ENCODE measurements at regions not wholly inside any gene's neighbourhood (a gene's known extent, or its start where the extent isn't known, plus 50 kb on each side); places are given as distances from the start of the nearest gene placed in this dataset.

DNA sequence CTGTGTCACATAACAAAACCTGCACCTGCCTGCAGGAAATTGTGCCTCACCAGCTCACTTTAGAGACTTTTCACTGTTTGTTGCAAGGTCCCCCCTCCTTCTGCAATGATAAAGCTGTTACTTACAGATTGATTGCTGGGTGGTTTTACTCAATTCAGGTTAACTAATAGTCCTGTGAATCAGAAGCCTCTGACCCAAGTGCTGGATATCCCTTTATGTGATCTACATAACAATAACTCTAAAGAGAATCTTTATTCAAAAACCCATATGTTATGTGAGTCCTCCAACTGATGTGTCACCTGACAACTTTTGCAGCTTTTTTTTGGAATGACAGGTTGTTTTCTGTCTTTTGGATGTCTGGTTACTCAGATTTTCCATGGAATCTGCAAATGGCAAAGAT, 2323.6 kb upstream of the TENM3 start:
- SMC1A ChIA-PET (ENCODE audit: uncharacterized antibody, unreplicated experiment): interaction anchor here (1.0 kb wide), 1 partner anchor 16 kb away, joined by 4 read pairs; no protein-coding TSS in a partner anchor
- Histone ChIP-seq H4K20me1 (ENCODE audit: control insufficient read depth, insufficient read depth) (no peaks in the 10 kb centered on the region), H3K27me3 (replicated peaks in 1 of 2; ENCODE audit: control insufficient read depth in 2 of 2, insufficient read depth in 2 of 2, low read length in 1 of 2) (no peaks in the 10 kb centered on the region), H3K4me1 (ENCODE audit: control insufficient read depth, insufficient read depth, low read length) (no peaks in the 10 kb centered on the region), H3K36me3 (ENCODE audit: control insufficient read depth in 2 of 2, insufficient read depth in 2 of 2, low read length in 1 of 2) (no peaks in the 10 kb centered on the region), H3K4me2 (ENCODE audit: control insufficient read depth, insufficient read depth) (no peak overlapping the region), H3K9me3 (replicated peaks; ENCODE audit: control insufficient read depth, insufficient read depth, low read length) (no peaks in the 10 kb centered on the region), H3K4me3 (no peak overlapping the region), H3K9ac (ENCODE audit: control insufficient read depth, insufficient read depth, low read length) (no peak overlapping the region), H2AFZ (ENCODE audit: control insufficient read depth, low read depth, low read length) (no peak overlapping the region), H3K27ac (ENCODE audit: control insufficient read depth, insufficient read depth) (no peak overlapping the region), H3K79me2 (ENCODE audit: control insufficient read depth, insufficient read depth, low read length) (no peaks in the 10 kb centered on the region)
- CTCF ChIA-PET: interaction anchor here (1.3 kb wide), 1 partner anchor 26 kb away, joined by 3 read pairs; no protein-coding TSS in a partner anchor
- no peak for FAIRE-seq
- POLR2A ChIA-PET: no interaction called here
- no peak for DNase-seq (ENCODE audit: low read depth, low spot score)
- in situ Hi-C loops (cut with MboI) (no loop called here), intact Hi-C loops (cut with micrococcal nuclease; ENCODE audit: unreplicated experiment) (no loop called here)
- no TSS peak for BruUV-seq (replicated peaks)
- RAD21 ChIA-PET (ENCODE audit: unreplicated experiment): interaction anchor here (0.7 kb wide), 1 partner anchor 12 kb away, joined by 4 read pairs; no protein-coding TSS in a partner anchor
- TF ChIP-seq SMARCA5 (IDR thresholded peaks at IDR 0.05): no peak
- no peak for TF ChIP-seq ZNF592 (IDR thresholded peaks at IDR 0.05)
- TF ChIP-seq RCOR1 (conservative IDR thresholded peaks at IDR 0.05; ENCODE audit: low read depth, low read length): no peak
- TF ChIP-seq, protein P1, sequence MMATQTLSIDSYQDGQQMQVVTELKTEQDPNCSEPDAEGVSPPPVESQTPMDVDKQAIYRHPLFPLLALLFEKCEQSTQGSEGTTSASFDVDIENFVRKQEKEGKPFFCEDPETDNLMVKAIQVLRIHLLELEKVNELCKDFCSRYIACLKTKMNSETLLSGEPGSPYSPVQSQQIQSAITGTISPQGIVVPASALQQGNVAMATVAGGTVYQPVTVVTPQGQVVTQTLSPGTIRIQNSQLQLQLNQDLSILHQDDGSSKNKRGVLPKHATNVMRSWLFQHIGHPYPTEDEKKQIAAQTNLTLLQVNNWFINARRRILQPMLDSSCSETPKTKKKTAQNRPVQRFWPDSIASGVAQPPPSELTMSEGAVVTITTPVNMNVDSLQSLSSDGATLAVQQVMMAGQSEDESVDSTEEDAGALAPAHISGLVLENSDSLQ (IDR thresholded peaks at IDR 0.05): no peak
- TF ChIP-seq KAT2A (conservative IDR thresholded peaks at IDR 0.05; ENCODE audit: control insufficient read depth, low read depth, low read length): no peak
- TF ChIP-seq ESRRA (IDR thresholded peaks at IDR 0.05; ENCODE audit: low read length): no peak
- TF ChIP-seq GATAD2B (conservative IDR thresholded peaks at IDR 0.05; ENCODE audit: low read depth): no peak
- no peak for TF ChIP-seq SRF (IDR thresholded peaks at IDR 0.05; ENCODE audit: low read depth in 2 of 2, low read length in 2 of 2)
- no peak for TF ChIP-seq ATF7 (IDR thresholded peaks at IDR 0.05; ENCODE audit: low read depth)
- TF ChIP-seq SMC3 (IDR thresholded peaks at IDR 0.05; ENCODE audit: borderline replicate concordance, low read length): no peak
- TF ChIP-seq HDAC2 (IDR thresholded peaks at IDR 0.05): no peak
- TF ChIP-seq CHD1 (IDR thresholded peaks at IDR 0.05; ENCODE audit: low read depth, low read length): no peak
- TF ChIP-seq ZNF274 (IDR thresholded peaks at IDR 0.05; ENCODE audit: insufficient read depth, insufficient read length): no peak
- TF ChIP-seq MXI1 (IDR thresholded peaks at IDR 0.05; ENCODE audit: low read depth, low read length): no peak
- no peak for ATAC-seq

All from GM12878 (cell line).